Dermis blood vessel endothelial cell (primary cell): ENCODE measurements at regions not wholly inside any gene's neighbourhood (a gene's known extent, or its start where the extent isn't known, plus 50 kb on each side); places are given as distances from the start of the nearest gene placed in this dataset.
"Not testable (repeated sequence)": the region's sequence is repeated elsewhere in the genome, so short reads cannot be mapped to it uniquely, and the experiment has no call there.

ENCODE experiments used
- DNase-seq: peaks from one replicate; pipeline ENCODE4 v3.0.0; 2010

- no peak for DNase-seq
These were observed 174.5 kb downstream of the GOLGA6L6 start for GRCh38 chr15:20367093-20367492.

- not testable (repeated sequence) for DNase-seq
These were observed 178.0 kb downstream of the GOLGA6L6 start for GRCh38 chr15:20363591-20363990.

- no peak for DNase-seq
These were observed 180.5 kb downstream of the GOLGA6L6 start for GRCh38 chr15:20361091-20361490.

GRCh38 chr15:20358779-20359414 is 182.7 kb downstream of the GOLGA6L6 start:
- no peak for DNase-seq

GRCh38 chr15:20358066-20358778 is 183.4 kb downstream of the GOLGA6L6 start:
- no peak for DNase-seq

GRCh38 chr15:20357481-20358065 is 184.0 kb downstream of the GOLGA6L6 start:
- no peak for DNase-seq

GRCh38 chr15:20356911-20357480 is 184.6 kb downstream of the GOLGA6L6 start:
- DNase-seq, result no peak

GRCh38 chr15:20356444-20356910 is 185.1 kb downstream of the GOLGA6L6 start:
- peak; percentile 59 for DNase-seq

- DNase-seq, result no peak
These were observed 186.2 kb downstream of the GOLGA6L6 start for GRCh38 chr15:20355256-20355868.

GRCh38 chr15:20354884-20355223 is 186.7 kb downstream of the GOLGA6L6 start:
- DNase-seq, result not testable (repeated sequence)

- no peak for DNase-seq
These were observed 187.4 kb downstream of the GOLGA6L6 start for GRCh38 chr15:20353966-20354883.

- DNase-seq, result no peak
These were observed 189.1 kb downstream of the GOLGA6L6 start for GRCh38 chr15:20352241-20353200.

- no peak for DNase-seq
These were observed 190.1 kb downstream of the GOLGA6L6 start for GRCh38 chr15:20351448-20351971.

GRCh38 chr15:20349774-20350498 is 191.7 kb downstream of the GOLGA6L6 start:
- DNase-seq, result no peak

GRCh38 chr15:20348900-20349773 is 192.5 kb downstream of the GOLGA6L6 start:
- no peak for DNase-seq

- no peak for DNase-seq
These were observed 193.2 kb downstream of the GOLGA6L6 start for GRCh38 chr15:20348291-20348899.

- no peak for DNase-seq
These were observed 195.4 kb downstream of the GOLGA6L6 start for GRCh38 chr15:20346082-20346805.
